ENCODE measurements at regions not wholly inside any gene's neighbourhood (a gene's known extent, or its start where the extent isn't known, plus 50 kb on each side); places are given as distances from the start of the nearest gene placed in this dataset.
"Not testable (repeated sequence)": the region's sequence is repeated elsewhere in the genome, so short reads cannot be mapped to it uniquely, and the experiment has no call there.

- WGBS (ENCODE audit: insufficient coverage): 100% methylated on average over 3 of the region's 4 CpGs
- Histone ChIP-seq H3K4me3 (ENCODE audit: control insufficient read depth in 1 of 7, extremely low read depth in 1 of 7, insufficient read depth in 4 of 7, low read depth in 2 of 7, low read length in 6 of 7) (no peak overlapping the region), H3K9me3 (ENCODE audit: control extremely low read depth in 1 of 5, control insufficient read depth in 4 of 5, insufficient read depth in 2 of 5, low read depth in 1 of 5, low read length in 4 of 5) (peaks cover 0 to under 1% (median 0%) of the 10 kb centered on the region in 5 experiments), H3K4me1 (ENCODE audit: control extremely low read depth in 1 of 4, control insufficient read depth in 4 of 4, insufficient read depth in 4 of 4, low read length in 3 of 4) (no peaks in the 10 kb centered on the region), H3K27ac (ENCODE audit: insufficient read depth in 1 of 2, low read depth in 1 of 2, low read length in 2 of 2, poor library complexity in 1 of 2, severe bottlenecking in 2 of 2) (no peak overlapping the region), H3K27me3 (replicated peaks in 2 of 5; ENCODE audit: control insufficient read depth in 4 of 5, insufficient read depth in 5 of 5, low read length in 4 of 5) (no peaks in the 10 kb centered on the region), H3K36me3 (ENCODE audit: control insufficient read depth in 4 of 4, insufficient read depth in 4 of 4, low read length in 3 of 4) (no peaks in the 10 kb centered on the region)
- no peak for DNase-seq
- POLR2A ChIA-PET: no interaction called here
- CTCF ChIA-PET: no interaction called here
These were observed 79.8 kb upstream of the HMCN1 start for GRCh38 chr1:185654199-185654951.

GRCh38 chr1:185653615-185654014, 80.6 kb upstream of the HMCN1 start:
- no peak for DNase-seq
- ChIA-PET POLR2A (interaction anchor here (0.6 kb wide), 1 partner anchor 149 kb away, joined by 3 read pairs; no protein-coding TSS in a partner anchor), CTCF (no interaction called here)
- H3K36me3 ChIP-seq (ENCODE audit: control insufficient read depth in 4 of 4, insufficient read depth in 4 of 4, low read length in 3 of 4): no peaks in the 10 kb centered on the region
- H3K27me3 ChIP-seq (replicated peaks in 2 of 5; ENCODE audit: control insufficient read depth in 4 of 5, insufficient read depth in 5 of 5, low read length in 4 of 5): no peaks in the 10 kb centered on the region
- H3K4me3 ChIP-seq (ENCODE audit: control insufficient read depth in 1 of 7, extremely low read depth in 1 of 7, insufficient read depth in 4 of 7, low read depth in 2 of 7, low read length in 6 of 7): no peak overlapping the region
- H3K27ac ChIP-seq (ENCODE audit: insufficient read depth in 1 of 2, low read depth in 1 of 2, low read length in 2 of 2, poor library complexity in 1 of 2, severe bottlenecking in 2 of 2): no peak overlapping the region
- H3K4me1 ChIP-seq (ENCODE audit: control extremely low read depth in 1 of 4, control insufficient read depth in 4 of 4, insufficient read depth in 4 of 4, low read length in 3 of 4): no peaks in the 10 kb centered on the region
- peaks cover 0 to 7% (median 3%) of the 10 kb centered on the region in 5 experiments for H3K9me3 ChIP-seq (ENCODE audit: control extremely low read depth in 1 of 5, control insufficient read depth in 4 of 5, insufficient read depth in 2 of 5, low read depth in 1 of 5, low read length in 4 of 5)
- 100% methylated on average over 1 of the region's 1 CpG for WGBS (ENCODE audit: insufficient coverage)

DNA sequence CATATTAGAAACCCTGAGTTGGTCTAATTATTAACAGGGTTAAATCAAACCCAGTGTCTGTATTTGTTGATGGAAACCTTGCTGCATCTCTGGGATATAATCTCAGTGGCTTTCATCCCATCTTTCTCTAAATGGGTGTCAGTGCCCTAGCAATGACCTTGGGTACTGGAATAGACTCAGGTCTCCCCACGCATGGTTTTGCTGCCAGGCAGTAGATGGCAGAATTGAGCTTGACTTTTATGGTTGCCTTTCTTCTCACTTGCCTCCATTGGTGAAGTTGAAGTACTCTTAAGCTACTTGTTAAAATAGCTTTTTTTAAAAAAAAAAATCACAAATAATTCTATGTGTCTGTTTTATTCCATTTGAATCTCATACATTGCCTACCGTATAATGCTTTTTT, 81.8 kb upstream of the HMCN1 start:
- DNase-seq: peak in 1 of 3 donors; percentile 14
- WGBS (ENCODE audit: insufficient coverage): no CpG with 5 or more reads among the region's 2 CpGs
- H3K27me3 ChIP-seq (replicated peaks in 2 of 5; ENCODE audit: control insufficient read depth in 4 of 5, insufficient read depth in 5 of 5, low read length in 4 of 5): no peaks in the 10 kb centered on the region
- peaks cover 0 to 7% (median 3%) of the 10 kb centered on the region in 5 experiments for H3K9me3 ChIP-seq (ENCODE audit: control extremely low read depth in 1 of 5, control insufficient read depth in 4 of 5, insufficient read depth in 2 of 5, low read depth in 1 of 5, low read length in 4 of 5)
- no peak overlapping the region for H3K4me3 ChIP-seq (ENCODE audit: control insufficient read depth in 1 of 7, extremely low read depth in 1 of 7, insufficient read depth in 4 of 7, low read depth in 2 of 7, low read length in 6 of 7)
- POLR2A ChIA-PET: no interaction called here
- no peak overlapping the region for H3K27ac ChIP-seq (ENCODE audit: insufficient read depth in 1 of 2, low read depth in 1 of 2, low read length in 2 of 2, poor library complexity in 1 of 2, severe bottlenecking in 2 of 2)
- CTCF ChIA-PET: interaction anchor here (1.3 to 4.8 kb wide), 2 partner anchors 18 to 53 kb away, joined by 3 to 18 read pairs; no protein-coding TSS in a partner anchor
- H3K4me1 ChIP-seq (ENCODE audit: control extremely low read depth in 1 of 4, control insufficient read depth in 4 of 4, insufficient read depth in 4 of 4, low read length in 3 of 4): no peaks in the 10 kb centered on the region
- no peaks in the 10 kb centered on the region for H3K36me3 ChIP-seq (ENCODE audit: control insufficient read depth in 4 of 4, insufficient read depth in 4 of 4, low read length in 3 of 4)

DNA sequence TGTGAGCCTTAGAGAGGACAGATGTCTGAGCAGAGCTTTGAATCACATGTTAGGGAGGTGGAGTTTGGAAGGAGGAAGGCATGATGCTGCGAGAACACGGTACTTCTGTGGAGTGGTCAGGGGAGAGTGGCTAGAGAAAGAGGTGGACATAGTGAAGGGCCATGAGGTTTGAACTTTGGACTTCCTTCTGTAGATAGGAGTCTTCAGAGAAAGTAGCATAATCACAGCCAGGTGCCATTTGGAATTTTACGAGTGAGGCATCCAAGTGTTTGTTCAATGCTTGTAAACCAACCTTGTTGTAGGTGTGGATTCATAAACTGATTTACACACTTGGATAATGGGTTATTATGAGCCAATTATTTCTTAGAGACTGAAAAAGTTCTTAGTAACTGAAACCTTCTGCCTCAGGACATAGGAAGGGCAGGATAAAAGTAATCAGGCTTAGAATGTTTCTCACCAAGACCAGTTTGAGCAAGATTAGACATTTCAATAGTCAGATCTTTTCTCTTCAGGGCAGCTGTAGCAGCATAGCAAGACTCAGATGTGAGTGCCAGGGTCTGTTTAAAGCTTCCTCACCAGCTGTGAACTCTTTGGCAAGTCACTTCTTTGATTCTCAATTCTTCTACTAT, 83.5 kb upstream of the HMCN1 start:
- Histone ChIP-seq H3K36me3 (ENCODE audit: control insufficient read depth in 4 of 4, insufficient read depth in 4 of 4, low read length in 3 of 4) (no peaks in the 10 kb centered on the region), H3K27ac (ENCODE audit: insufficient read depth in 1 of 2, low read depth in 1 of 2, low read length in 2 of 2, poor library complexity in 1 of 2, severe bottlenecking in 2 of 2) (no peak overlapping the region)
- POLR2A ChIA-PET: no interaction called here

GRCh38 chr1:185648858-185649589, 85.2 kb upstream of the HMCN1 start:
- Histone ChIP-seq H3K9me3 (ENCODE audit: control extremely low read depth in 1 of 5, control insufficient read depth in 4 of 5, insufficient read depth in 2 of 5, low read depth in 1 of 5, low read length in 4 of 5) (peaks cover 0 to 17% (median 3%) of the 10 kb centered on the region in 5 experiments), H3K27me3 (replicated peaks in 2 of 5; ENCODE audit: control insufficient read depth in 4 of 5, insufficient read depth in 5 of 5, low read length in 4 of 5) (no peaks in the 10 kb centered on the region), H3K36me3 (ENCODE audit: control insufficient read depth in 4 of 4, insufficient read depth in 4 of 4, low read length in 3 of 4) (no peaks in the 10 kb centered on the region), H3K4me1 (ENCODE audit: control extremely low read depth in 1 of 4, control insufficient read depth in 4 of 4, insufficient read depth in 4 of 4, low read length in 3 of 4) (peaks cover 0 to 4% (median 3%) of the 10 kb centered on the region in 4 experiments), H3K27ac (ENCODE audit: insufficient read depth in 1 of 2, low read depth in 1 of 2, low read length in 2 of 2, poor library complexity in 1 of 2, severe bottlenecking in 2 of 2) (no peak overlapping the region), H3K4me3 (ENCODE audit: control insufficient read depth in 1 of 7, extremely low read depth in 1 of 7, insufficient read depth in 4 of 7, low read depth in 2 of 7, low read length in 6 of 7) (no peak overlapping the region)
- no peak for DNase-seq
- ChIA-PET POLR2A (no interaction called here), CTCF (interaction anchor here (2.4 to 4.8 kb wide), 2 partner anchors 13 to 21 kb away, joined by 7 to 18 read pairs; no protein-coding TSS in a partner anchor)
- 95% methylated on average over 27 of the region's 38 CpGs for WGBS (ENCODE audit: insufficient coverage)

More for the DNA sequence above, 83.5 kb upstream of the HMCN1 start:
- WGBS (ENCODE audit: insufficient coverage): 100% methylated on average over 3 of the region's 3 CpGs
- CTCF ChIA-PET: interaction anchor here (0.9 to 4.8 kb wide), 2 partner anchors 10 to 20 kb away, joined by 3 to 18 read pairs; no protein-coding TSS in a partner anchor
- Histone ChIP-seq H3K4me1 (ENCODE audit: control extremely low read depth in 1 of 4, control insufficient read depth in 4 of 4, insufficient read depth in 4 of 4, low read length in 3 of 4) (peaks cover 0 to 4% (median 3%) of the 10 kb centered on the region in 4 experiments), H3K4me3 (ENCODE audit: control insufficient read depth in 1 of 7, extremely low read depth in 1 of 7, insufficient read depth in 4 of 7, low read depth in 2 of 7, low read length in 6 of 7) (no peak overlapping the region), H3K27me3 (replicated peaks in 2 of 5; ENCODE audit: control insufficient read depth in 4 of 5, insufficient read depth in 5 of 5, low read length in 4 of 5) (no peaks in the 10 kb centered on the region), H3K9me3 (ENCODE audit: control extremely low read depth in 1 of 5, control insufficient read depth in 4 of 5, insufficient read depth in 2 of 5, low read depth in 1 of 5, low read length in 4 of 5) (peaks cover 0 to 7% (median 3%) of the 10 kb centered on the region in 5 experiments)
- no peak for DNase-seq

DNA sequence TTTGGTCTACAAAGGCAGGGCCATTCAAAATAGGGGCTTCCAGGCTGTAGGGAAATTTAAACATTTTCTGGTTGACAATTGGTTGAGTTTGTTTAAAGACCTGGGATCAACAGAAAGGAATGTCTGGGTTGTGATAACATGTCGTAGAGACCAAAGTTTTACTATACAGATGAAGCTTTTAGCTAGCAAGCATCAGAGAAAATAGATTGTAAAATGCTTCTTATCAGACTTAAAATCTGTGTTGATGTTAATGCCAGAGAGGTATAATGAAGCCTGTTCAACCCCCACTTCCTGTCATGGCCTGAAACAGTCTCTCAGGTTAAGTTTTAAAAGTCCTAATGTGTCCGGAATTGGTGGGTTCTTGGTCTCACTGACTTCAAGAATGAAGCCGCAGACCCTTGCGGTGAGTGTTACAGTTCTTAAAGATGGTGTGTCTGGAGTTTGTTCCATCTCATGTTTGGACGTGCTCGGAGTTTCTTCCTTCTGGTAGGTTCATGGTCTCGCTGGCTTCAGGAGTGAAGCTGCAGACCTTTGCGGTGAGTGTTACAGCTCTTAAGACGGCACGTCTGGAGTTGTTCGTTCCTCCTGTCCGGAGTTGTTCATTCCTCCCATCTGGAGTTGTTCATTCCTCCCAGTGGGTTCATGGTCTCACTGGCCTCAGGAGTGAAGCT, 86.5 kb upstream of the HMCN1 start:
- H3K36me3 ChIP-seq (ENCODE audit: control insufficient read depth in 4 of 4, insufficient read depth in 4 of 4, low read length in 3 of 4); DNase-seq; H3K27ac ChIP-seq (ENCODE audit: insufficient read depth in 1 of 2, low read depth in 1 of 2, low read length in 2 of 2, poor library complexity in 1 of 2, severe bottlenecking in 2 of 2); H3K27me3 ChIP-seq (replicated peaks in 2 of 5; ENCODE audit: control insufficient read depth in 4 of 5, insufficient read depth in 5 of 5, low read length in 4 of 5); H3K4me1 ChIP-seq (ENCODE audit: control extremely low read depth in 1 of 4, control insufficient read depth in 4 of 4, insufficient read depth in 4 of 4, low read length in 3 of 4); POLR2A ChIA-PET; H3K4me3 ChIP-seq (ENCODE audit: control insufficient read depth in 1 of 7, extremely low read depth in 1 of 7, insufficient read depth in 4 of 7, low read depth in 2 of 7, low read length in 6 of 7): not testable (repeated sequence)
- peaks cover 0 to 17% (median 3%) of the 10 kb centered on the region in 5 experiments for H3K9me3 ChIP-seq (ENCODE audit: control extremely low read depth in 1 of 5, control insufficient read depth in 4 of 5, insufficient read depth in 2 of 5, low read depth in 1 of 5, low read length in 4 of 5)
- WGBS (ENCODE audit: insufficient coverage): 97% methylated on average over 11 of the region's 12 CpGs
- CTCF ChIA-PET: interaction anchor here (2.4 kb wide), 1 partner anchor 11 kb away, joined by 7 read pairs; no protein-coding TSS in a partner anchor
